ENCODE measurements at regions not wholly inside any gene's neighbourhood (a gene's known extent, or its start where the extent isn't known, plus 50 kb on each side); places are given as distances from the start of the nearest gene placed in this dataset.

- TF ChIP-seq, protein P1, sequence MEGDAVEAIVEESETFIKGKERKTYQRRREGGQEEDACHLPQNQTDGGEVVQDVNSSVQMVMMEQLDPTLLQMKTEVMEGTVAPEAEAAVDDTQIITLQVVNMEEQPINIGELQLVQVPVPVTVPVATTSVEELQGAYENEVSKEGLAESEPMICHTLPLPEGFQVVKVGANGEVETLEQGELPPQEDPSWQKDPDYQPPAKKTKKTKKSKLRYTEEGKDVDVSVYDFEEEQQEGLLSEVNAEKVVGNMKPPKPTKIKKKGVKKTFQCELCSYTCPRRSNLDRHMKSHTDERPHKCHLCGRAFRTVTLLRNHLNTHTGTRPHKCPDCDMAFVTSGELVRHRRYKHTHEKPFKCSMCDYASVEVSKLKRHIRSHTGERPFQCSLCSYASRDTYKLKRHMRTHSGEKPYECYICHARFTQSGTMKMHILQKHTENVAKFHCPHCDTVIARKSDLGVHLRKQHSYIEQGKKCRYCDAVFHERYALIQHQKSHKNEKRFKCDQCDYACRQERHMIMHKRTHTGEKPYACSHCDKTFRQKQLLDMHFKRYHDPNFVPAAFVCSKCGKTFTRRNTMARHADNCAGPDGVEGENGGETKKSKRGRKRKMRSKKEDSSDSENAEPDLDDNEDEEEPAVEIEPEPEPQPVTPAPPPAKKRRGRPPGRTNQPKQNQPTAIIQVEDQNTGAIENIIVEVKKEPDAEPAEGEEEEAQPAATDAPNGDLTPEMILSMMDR (IDR thresholded peaks at IDR 0.05; ENCODE audit: low read length): no peak
- TF ChIP-seq EZH2 (IDR thresholded peaks at IDR 0.05; ENCODE audit: borderline replicate concordance, low read length): no peak
Observed at GRCh38 chr4:100023800-100024199, 73.7 kb upstream of the H2AZ1 start.
